IMR-90 (cell line): ENCODE measurements at regions not wholly inside any gene's neighbourhood (a gene's known extent, or its start where the extent isn't known, plus 50 kb on each side); places are given as distances from the start of the nearest gene placed in this dataset.

Source experiments
- POLR2A ChIP-seq: IDR thresholded peaks from 2 replicates; pipeline ENCODE4 v1.6.1; 2012; ENCODE audit warnings: mild to moderate bottlenecking, low read depth, low read length
- TF ChIP-seq, protein P1 (sequence below): conservative IDR thresholded peaks from 2 replicates; pipeline ENCODE4 v1.5.1; 2012; ENCODE audit warnings: mild to moderate bottlenecking, low read depth, low read length, improper control_type of control experiment

DNA sequence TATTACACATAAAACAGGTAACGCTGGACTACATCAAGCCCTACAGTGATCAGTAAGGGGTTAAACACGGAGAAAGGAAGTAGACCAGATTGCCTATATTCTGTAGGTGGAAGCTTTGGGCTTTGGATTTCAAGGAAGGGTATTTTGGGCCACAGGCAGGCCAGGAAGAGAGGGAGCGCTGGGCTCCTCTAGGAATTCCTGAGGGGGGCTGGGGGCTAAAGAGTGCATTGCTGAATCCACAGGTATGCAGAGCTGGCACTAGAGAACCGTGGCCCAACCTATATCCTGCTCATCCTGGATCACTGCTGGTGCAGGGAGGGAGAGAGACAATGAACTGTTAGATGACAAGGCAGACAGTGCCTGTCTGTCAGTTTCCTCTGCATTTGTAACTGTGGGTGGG is 367.1 kb downstream of the CSNK1G3 start:
- TF ChIP-seq, protein P1, sequence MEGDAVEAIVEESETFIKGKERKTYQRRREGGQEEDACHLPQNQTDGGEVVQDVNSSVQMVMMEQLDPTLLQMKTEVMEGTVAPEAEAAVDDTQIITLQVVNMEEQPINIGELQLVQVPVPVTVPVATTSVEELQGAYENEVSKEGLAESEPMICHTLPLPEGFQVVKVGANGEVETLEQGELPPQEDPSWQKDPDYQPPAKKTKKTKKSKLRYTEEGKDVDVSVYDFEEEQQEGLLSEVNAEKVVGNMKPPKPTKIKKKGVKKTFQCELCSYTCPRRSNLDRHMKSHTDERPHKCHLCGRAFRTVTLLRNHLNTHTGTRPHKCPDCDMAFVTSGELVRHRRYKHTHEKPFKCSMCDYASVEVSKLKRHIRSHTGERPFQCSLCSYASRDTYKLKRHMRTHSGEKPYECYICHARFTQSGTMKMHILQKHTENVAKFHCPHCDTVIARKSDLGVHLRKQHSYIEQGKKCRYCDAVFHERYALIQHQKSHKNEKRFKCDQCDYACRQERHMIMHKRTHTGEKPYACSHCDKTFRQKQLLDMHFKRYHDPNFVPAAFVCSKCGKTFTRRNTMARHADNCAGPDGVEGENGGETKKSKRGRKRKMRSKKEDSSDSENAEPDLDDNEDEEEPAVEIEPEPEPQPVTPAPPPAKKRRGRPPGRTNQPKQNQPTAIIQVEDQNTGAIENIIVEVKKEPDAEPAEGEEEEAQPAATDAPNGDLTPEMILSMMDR, result no peak
- TF ChIP-seq POLR2A, result no peak
